Mesenchymal stem cell (in vitro differentiated cells and primary cell): ENCODE measurements at regions not wholly inside any gene's neighbourhood (a gene's known extent, or its start where the extent isn't known, plus 50 kb on each side); places are given as distances from the start of the nearest gene placed in this dataset.
A peak's percentile ranks its signal among the peaks of the same experiment; 100 is the strongest.

ENCODE experiments used
- DNase-seq: peaks from one replicate; pipeline ENCODE4 v3.0.0-alpha.2; 2013
- H2AFZ ChIP-seq: one replicate; pipeline ENCODE4 v1.6.1; 2013; ENCODE audit warnings: low read depth, mild to moderate bottlenecking, control low read depth, inconsistent platforms, low read length, moderate library complexity
- H2AK5ac ChIP-seq: 2 replicates; pipeline ENCODE4 v1.6.1; 2013; ENCODE audit warnings: low read length, moderate library complexity, mild to moderate bottlenecking, inconsistent platforms; ENCODE audit not compliant: severe bottlenecking
- H2BK120ac ChIP-seq: one replicate; pipeline ENCODE4 v1.6.1; 2013; ENCODE audit warnings: low read depth, mild to moderate bottlenecking, inconsistent platforms, low read length, moderate library complexity
- H2BK12ac ChIP-seq, 2 experiments: one replicate each; pipeline ENCODE4 v1.6.1; 2013; ENCODE audit warnings: inconsistent platforms in 2 of 2, low read length in 2 of 2, mild to moderate bottlenecking in 2 of 2, moderate library complexity in 2 of 2, control low read depth in 1 of 2
- H2BK15ac ChIP-seq: one replicate; pipeline ENCODE4 v1.6.1; 2013; ENCODE audit warnings: mild to moderate bottlenecking, low read depth, inconsistent platforms; ENCODE audit not compliant: poor library complexity, severe bottlenecking
- H2BK5ac ChIP-seq: 2 replicates; pipeline ENCODE4 v1.6.1; 2013; ENCODE audit warnings: low read depth, mild to moderate bottlenecking, low read length, control low read depth, inconsistent platforms; ENCODE audit not compliant: poor library complexity, severe bottlenecking
- H3K14ac ChIP-seq, 2 experiments: one replicate each; pipeline ENCODE4 v1.6.1; 2013; ENCODE audit warnings: inconsistent platforms in 2 of 2, low read length in 2 of 2, control low read depth in 1 of 2, mild to moderate bottlenecking in 1 of 2, moderate library complexity in 1 of 2
- H3K18ac ChIP-seq, 2 experiments: one replicate each; pipeline ENCODE4 v1.6.1; 2013; ENCODE audit warnings: inconsistent platforms in 2 of 2, low read length in 2 of 2, control low read depth in 1 of 2, low read depth in 1 of 2, mild to moderate bottlenecking in 1 of 2
- H3K23ac ChIP-seq, 2 experiments: one replicate each; pipeline ENCODE4 v1.6.1; 2013; ENCODE audit warnings: inconsistent platforms in 2 of 2, low read length in 2 of 2, mild to moderate bottlenecking in 2 of 2, moderate library complexity in 2 of 2, control low read depth in 1 of 2
- H3K27ac ChIP-seq: 2 replicates; pipeline ENCODE4 v1.5.1; 2013; ENCODE audit warnings: mild to moderate bottlenecking, moderate library complexity, low read length, control low read depth, inconsistent platforms; ENCODE audit not compliant: poor library complexity, severe bottlenecking
- H3K27me3 ChIP-seq, 2 experiments: 2 replicates each; pipeline versions ENCODE4 v1.6.1 to v1.7.0; 2013; ENCODE audit warnings: low read length in 2 of 2, mild to moderate bottlenecking in 2 of 2, moderate library complexity in 2 of 2, control low read depth in 1 of 2, inconsistent platforms in 1 of 2; ENCODE audit not compliant: control insufficient read depth in 1 of 2, insufficient read depth in 1 of 2
- H3K36me3 ChIP-seq, 2 experiments: 2 replicates each; pipeline versions ENCODE4 v1.6.1 to v1.7.0; 2013; ENCODE audit warnings: low read length in 2 of 2, control low read depth in 1 of 2, inconsistent platforms in 1 of 2, low read depth in 1 of 2, mild to moderate bottlenecking in 1 of 2; ENCODE audit not compliant: insufficient read depth in 2 of 2, control insufficient read depth in 1 of 2
- H3K4ac ChIP-seq, 2 experiments: one replicate each; pipeline ENCODE4 v1.6.1; 2013; ENCODE audit warnings: inconsistent platforms in 2 of 2, low read length in 2 of 2, mild to moderate bottlenecking in 2 of 2, moderate library complexity in 2 of 2, control low read depth in 1 of 2, low read depth in 1 of 2
- H3K4me1 ChIP-seq: 2 replicates; pipeline ENCODE4 v1.6.1; 2013; ENCODE audit warnings: low read depth, low read length, control low read depth; ENCODE audit not compliant: control insufficient read depth, insufficient read depth
- H3K4me2 ChIP-seq: 2 replicates; pipeline ENCODE4 v1.6.1; 2013; ENCODE audit warnings: low read length, mild to moderate bottlenecking, inconsistent platforms; ENCODE audit not compliant: poor library complexity, severe bottlenecking
- H3K4me3 ChIP-seq, 2 experiments: 2 replicates each; pipeline versions ENCODE4 v1.5.1 to v1.7.0; 2013; ENCODE audit warnings: low read length in 2 of 2, mild to moderate bottlenecking in 2 of 2, control low read depth in 1 of 2, low read depth in 1 of 2; ENCODE audit not compliant: insufficient read depth in 1 of 2
- H3K79me1 ChIP-seq: replicated peaks from 2 replicates; pipeline ENCODE4 v1.6.1; 2013; ENCODE audit warnings: mild to moderate bottlenecking, control low read depth, low read length, inconsistent platforms; ENCODE audit not compliant: poor library complexity, severe bottlenecking
- H3K9ac ChIP-seq: 2 replicates; pipeline ENCODE4 v1.7.0; 2013; ENCODE audit warnings: mild to moderate bottlenecking, low read length, moderate library complexity
- H3K9me3 ChIP-seq: 2 replicates; pipeline ENCODE4 v1.7.0; 2013; ENCODE audit warnings: mild to moderate bottlenecking, low read length; ENCODE audit not compliant: control insufficient read depth
- H4K8ac ChIP-seq: one replicate; pipeline ENCODE4 v1.6.1; 2013; ENCODE audit warnings: inconsistent platforms, mild to moderate bottlenecking, low read length, moderate library complexity
- H4K91ac ChIP-seq: one replicate; pipeline ENCODE4 v1.6.1; 2013; ENCODE audit warnings: mild to moderate bottlenecking, low read length, inconsistent platforms
- WGBS: methylation state at CpG from one replicate; pipeline ENCODE4 v1.1.7; 2013; ENCODE audit warnings: mixed read lengths; 5-methylcytosine and 5-hydroxymethylcytosine counted together

DNA sequence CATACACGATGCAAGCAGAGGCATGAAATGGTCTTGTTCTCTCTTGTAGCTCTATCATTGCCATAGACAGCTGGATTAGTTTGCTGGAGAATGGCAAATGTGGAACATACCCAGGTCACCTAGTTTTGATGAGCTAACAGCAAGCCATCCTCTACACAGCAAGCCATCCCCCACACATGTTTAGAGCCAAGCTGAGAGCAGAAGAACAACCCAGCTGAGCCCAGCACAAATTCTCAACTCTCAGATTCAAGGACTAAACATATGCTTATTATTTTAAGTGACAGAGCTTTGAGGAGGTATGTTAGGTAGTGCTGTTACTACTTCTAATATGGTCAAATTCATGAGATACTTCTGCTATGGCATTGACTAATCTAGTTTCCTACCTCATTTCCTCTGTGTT, 230.3 kb downstream of the OTOR start:
- Histone ChIP-seq H3K79me1 (no peaks in the 10 kb centered on the region), H4K91ac (no peak overlapping the region), H3K9me3 (peaks cover 4% of the 10 kb centered on the region), H4K8ac (no peak overlapping the region), H3K4me3 (no peak overlapping the region), H2AFZ (no peak overlapping the region), H3K27ac (no peak overlapping the region), H3K4me1 (no peaks in the 10 kb centered on the region), H2AK5ac (no peak overlapping the region), H2BK15ac (no peak overlapping the region), H2BK120ac (no peak overlapping the region), H3K23ac (no peak overlapping the region), H3K4me2 (no peak overlapping the region), H3K14ac (no peak overlapping the region), H3K4ac (no peak overlapping the region), H3K27me3 (no peaks in the 10 kb centered on the region), H3K18ac (no peak overlapping the region), H2BK5ac (no peak overlapping the region), H3K9ac (no peak overlapping the region), H2BK12ac (no peak overlapping the region), H3K36me3 (no peaks in the 10 kb centered on the region)
- DNase-seq: no peak
- WGBS: 30% methylated on average over 1 of the region's 1 CpG

GRCh38 chr20:16982091-16982726, 234.1 kb downstream of the OTOR start:
- H3K4me1 ChIP-seq: no peaks in the 10 kb centered on the region
- no peak for DNase-seq
- H4K8ac ChIP-seq: no peak overlapping the region
- no peak overlapping the region for H2BK15ac ChIP-seq
- no peak overlapping the region for H3K23ac ChIP-seq
- H2AK5ac ChIP-seq: no peak overlapping the region
- H3K9ac ChIP-seq: no peak overlapping the region
- no peak overlapping the region for H3K27ac ChIP-seq
- H3K27me3 ChIP-seq: no peaks in the 10 kb centered on the region
- peaks cover 4% of the 10 kb centered on the region for H3K9me3 ChIP-seq
- no peak overlapping the region for H3K4me3 ChIP-seq
- no peak overlapping the region for H3K18ac ChIP-seq
- H3K79me1 ChIP-seq: no peaks in the 10 kb centered on the region
- no peak overlapping the region for H2BK5ac ChIP-seq
- H3K4me2 ChIP-seq: no peak overlapping the region
- H2BK120ac ChIP-seq: no peak overlapping the region
- no peak overlapping the region for H4K91ac ChIP-seq
- H3K14ac ChIP-seq: no peak overlapping the region
- H2AFZ ChIP-seq: no peak overlapping the region
- WGBS: 77% methylated on average over 4 of the region's 4 CpGs
- H2BK12ac ChIP-seq: no peak overlapping the region
- H3K4ac ChIP-seq: no peak overlapping the region
- no peaks in the 10 kb centered on the region for H3K36me3 ChIP-seq

DNA sequence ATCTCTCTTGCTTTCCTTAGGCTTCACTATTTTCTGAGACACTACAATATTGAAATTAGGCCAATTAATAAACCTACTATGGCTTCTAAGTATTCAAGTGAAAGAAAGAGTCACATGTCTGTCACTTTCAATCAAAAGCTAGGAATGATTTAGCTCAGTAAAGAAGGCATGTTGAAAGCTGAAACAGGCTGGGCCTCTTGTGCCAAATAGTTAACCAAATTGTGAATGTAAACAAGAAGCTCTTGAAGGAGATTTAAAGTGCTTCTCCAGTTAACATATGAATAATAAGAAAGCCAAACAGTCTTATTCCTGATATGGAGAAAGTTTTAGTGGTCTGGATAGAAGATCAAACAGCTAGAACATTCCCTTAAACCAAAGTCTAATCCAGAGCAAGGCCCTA, 236.3 kb downstream of the OTOR start:
- Histone ChIP-seq H2AFZ (no peak overlapping the region), H2AK5ac (no peak overlapping the region), H3K27me3 (no peaks in the 10 kb centered on the region), H4K8ac (no peak overlapping the region), H3K4me2 (no peak overlapping the region), H3K4me3 (no peak overlapping the region), H3K9me3 (no peaks in the 10 kb centered on the region), H3K14ac (no peak overlapping the region), H4K91ac (no peak overlapping the region), H3K23ac (no peak overlapping the region), H3K4me1 (no peaks in the 10 kb centered on the region), H3K27ac (no peak overlapping the region), H3K79me1 (no peaks in the 10 kb centered on the region), H2BK15ac (no peak overlapping the region), H2BK12ac (no peak overlapping the region), H2BK5ac (no peak overlapping the region), H3K36me3 (no peaks in the 10 kb centered on the region), H3K9ac (no peak overlapping the region), H3K18ac (no peak overlapping the region), H3K4ac (no peak overlapping the region), H2BK120ac (no peak overlapping the region)
- DNase-seq: no peak

DNA sequence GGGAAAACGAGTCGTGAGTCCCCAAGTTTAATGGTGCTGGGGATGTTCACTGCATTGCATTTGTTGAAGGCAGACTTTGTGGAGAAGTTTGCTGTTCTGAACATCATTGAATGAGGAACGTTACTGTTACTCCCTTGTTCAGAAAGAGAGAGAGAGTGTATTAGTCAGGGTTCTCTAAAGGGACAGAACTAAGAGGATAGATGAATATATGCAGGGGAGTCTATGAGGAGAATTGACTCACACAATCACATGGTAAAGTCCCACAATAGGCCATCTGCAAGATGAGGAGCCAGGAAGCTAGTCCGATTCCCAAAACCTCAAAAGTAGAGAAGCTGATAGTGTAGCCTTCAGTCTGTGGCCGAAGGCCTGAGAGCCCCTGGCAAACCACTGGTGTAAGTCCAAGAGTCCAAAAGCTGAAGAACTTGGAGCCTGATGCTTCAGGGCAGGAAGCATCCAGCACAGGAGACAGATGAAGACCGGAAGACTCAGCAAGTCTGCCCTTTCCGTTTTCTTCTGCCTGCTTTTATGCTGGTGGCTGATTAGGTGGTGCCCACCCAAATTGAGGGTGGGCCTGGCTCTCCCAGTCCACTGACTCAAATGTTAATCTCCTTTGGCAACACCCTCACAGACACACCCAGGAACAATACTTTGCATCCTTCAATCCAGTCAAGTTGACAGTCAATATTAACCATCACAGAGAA, 223.5 kb upstream of the PCSK2 start:
- no peak overlapping the region for H2AFZ ChIP-seq
- H3K9ac ChIP-seq: no peak overlapping the region
- H3K4me2 ChIP-seq: no peak overlapping the region
- no peak overlapping the region for H3K14ac ChIP-seq
- peak overlapping the region in 1 of 2 experiments; percentile 72 for H3K23ac ChIP-seq
- H2BK15ac ChIP-seq: no peak overlapping the region
- no peak overlapping the region for H2BK5ac ChIP-seq
- no peak overlapping the region for H3K27ac ChIP-seq
- no peaks in the 10 kb centered on the region for H3K27me3 ChIP-seq
- no peak overlapping the region for H2BK120ac ChIP-seq
- H3K36me3 ChIP-seq: no peaks in the 10 kb centered on the region
- 81% methylated on average over 7 of the region's 7 CpGs for WGBS
- H3K4me3 ChIP-seq: no peak overlapping the region
- H4K91ac ChIP-seq: no peak overlapping the region
- H3K4me1 ChIP-seq: no peaks in the 10 kb centered on the region
- H3K18ac ChIP-seq: no peak overlapping the region
- H2BK12ac ChIP-seq: no peak overlapping the region
- H3K4ac ChIP-seq: no peak overlapping the region
- no peaks in the 10 kb centered on the region for H3K9me3 ChIP-seq
- no peak overlapping the region for H4K8ac ChIP-seq
- H3K79me1 ChIP-seq: no peaks in the 10 kb centered on the region
- DNase-seq: no peak
- H2AK5ac ChIP-seq: no peak overlapping the region
